Keratinocyte (primary cell): ENCODE measurements at regions not wholly inside any gene's neighbourhood (a gene's known extent, or its start where the extent isn't known, plus 50 kb on each side); places are given as distances from the start of the nearest gene placed in this dataset.

ENCODE experiments used
- DNase-seq: peaks from one replicate; pipeline ENCODE4 v3.0.0-alpha.2; 2011; ENCODE audit warnings: low read depth, missing footprints, low spot score
- FAIRE-seq: peaks from 2 replicates; lab custom pipeline; 2011; peaks lifted over from hg19 to GRCh38; lab: Jason Lieb, UNC
- H2AFZ ChIP-seq: 2 replicates; pipeline ENCODE4 v1.6.0; 2012; ENCODE audit warnings: low read length, control low read depth, inconsistent platforms; ENCODE audit not compliant: control insufficient read depth
- H3K27ac ChIP-seq: 2 replicates; pipeline ENCODE4 v1.5.1; 2011; ENCODE audit warnings: low read length; ENCODE audit not compliant: control insufficient read depth, insufficient read depth
- H3K27me3 ChIP-seq: 3 replicates; pipeline ENCODE4 v1.6.0; 2011; ENCODE audit warnings: low read length; ENCODE audit not compliant: control insufficient read depth, insufficient read depth; ENCODE audit errors: extremely low read depth
- H3K36me3 ChIP-seq, 2 experiments: 2 replicates in 1 of 2; 3 replicates in 1 of 2; pipeline ENCODE4 v1.5.1; 2011; ENCODE audit warnings: low read length in 2 of 2, mild to moderate bottlenecking in 1 of 2; ENCODE audit not compliant: control insufficient read depth in 2 of 2, insufficient read depth in 2 of 2; ENCODE audit errors: extremely low read depth in 1 of 2
- H3K4me1 ChIP-seq: 3 replicates; pipeline ENCODE4 v1.5.1; 2011; ENCODE audit warnings: low read length; ENCODE audit not compliant: control insufficient read depth, insufficient read depth; ENCODE audit errors: extremely low read depth
- H3K4me2 ChIP-seq: 3 replicates; pipeline ENCODE4 v1.6.0; 2011; ENCODE audit warnings: low read depth, low read length; ENCODE audit not compliant: control insufficient read depth, insufficient read depth; ENCODE audit errors: extremely low read depth
- H3K4me3 ChIP-seq, 3 experiments: fragments of 200-600 bp in 1 of 3; sonication (generic) in 1 of 3; 2 replicates in 2 of 3; 3 replicates in 1 of 3; pipeline ENCODE4 v1.5.1; 2011 to 2016; ENCODE audit warnings: low read length in 3 of 3, mild to moderate bottlenecking in 3 of 3, control low read depth in 2 of 3, inconsistent platforms in 1 of 3, low read depth in 1 of 3, mixed read lengths in 1 of 3, mixed run types in 1 of 3, moderate library complexity in 1 of 3; ENCODE audit not compliant: control insufficient read depth in 2 of 3, insufficient read depth in 2 of 3; ENCODE audit errors: extremely low read depth in 1 of 3
- H3K79me2 ChIP-seq: 2 replicates; pipeline ENCODE4 v1.6.0; 2012; ENCODE audit warnings: low read length; ENCODE audit not compliant: control insufficient read depth, insufficient read depth
- H3K9ac ChIP-seq: 3 replicates; pipeline ENCODE4 v1.6.0; 2011; ENCODE audit warnings: low read length; ENCODE audit not compliant: control insufficient read depth, insufficient read depth; ENCODE audit errors: extremely low read depth
- H3K9me1 ChIP-seq: 3 replicates; pipeline ENCODE4 v1.6.0; 2011; ENCODE audit warnings: low read length; ENCODE audit not compliant: control insufficient read depth, insufficient read depth; ENCODE audit errors: extremely low read depth
- H3K9me3 ChIP-seq: 2 replicates; pipeline ENCODE4 v1.5.1; 2012; ENCODE audit warnings: low read depth, low read length; ENCODE audit not compliant: control insufficient read depth
- H4K20me1 ChIP-seq: 3 replicates; pipeline ENCODE4 v1.6.0; 2011; ENCODE audit warnings: low read length; ENCODE audit not compliant: control insufficient read depth, insufficient read depth; ENCODE audit errors: extremely low read depth
- CTCF ChIP-seq, 3 experiments: IDR thresholded peaks in 1 of 3; conservative IDR thresholded peaks in 1 of 3; optimal IDR thresholded peaks in 1 of 3; 2 replicates in 2 of 3; 3 replicates in 1 of 3; pipeline versions ENCODE3 to v1.5.1; 2011; ENCODE audit warnings: low read length in 3 of 3, mild to moderate bottlenecking in 3 of 3, moderate library complexity in 2 of 3, control low read depth in 1 of 3, inconsistent platforms in 1 of 3; ENCODE audit not compliant: insufficient read depth in 2 of 3; ENCODE audit errors: extremely low read depth in 1 of 3
- EZH2 ChIP-seq: IDR thresholded peaks from one replicate; pipeline ENCODE4 v1.6.1; 2012; ENCODE audit warnings: inconsistent platforms, mild to moderate bottlenecking, low read length, moderate library complexity
- dilution Hi-C: fragments of 300-500 bp; cut with MboI; formaldehyde crosslinking; loops from one replicate; pipeline ENCODE4 v1.7.0; 2020; ENCODE audit warnings: low sequenced_read_pairs; ENCODE audit not compliant: extremely low pct_ligation_motif_present

- TF ChIP-seq EZH2 (no peak), CTCF (optimal IDR thresholded peaks at IDR 0.05 in 1 of 3, IDR thresholded peaks at IDR 0.05 in 1 of 3, conservative IDR thresholded peaks at IDR 0.05 in 1 of 3; ENCODE audit: extremely low read depth in 1 of 3, insufficient read depth in 2 of 3, low read length in 3 of 3) (no peak)
- DNase-seq, result no peak
- dilution Hi-C loops, result no loop called here
Observed at GRCh38 chr13:34776390-34776981, 165.6 kb upstream of the NBEA start.

GRCh38 chr13:34777089-34777913, 164.8 kb upstream of the NBEA start:
- Histone ChIP-seq H3K4me1 (no peaks in the 10 kb centered on the region), H3K27me3 (no peaks in the 10 kb centered on the region)
- dilution Hi-C loops, result no loop called here

More at GRCh38 chr13:34776390-34776981, 165.6 kb upstream of the NBEA start:
- no peak overlapping the region for H3K4me3 ChIP-seq
- H3K9me1 ChIP-seq, result no peaks in the 10 kb centered on the region
- H3K9ac ChIP-seq, result no peak overlapping the region
- no peaks in the 10 kb centered on the region for H3K36me3 ChIP-seq
- no peak overlapping the region for H2AFZ ChIP-seq
- no peak overlapping the region for H3K27ac ChIP-seq
- no peaks in the 10 kb centered on the region for H3K9me3 ChIP-seq
- FAIRE-seq, result no peak
- H3K4me1 ChIP-seq, result no peaks in the 10 kb centered on the region
- H3K79me2 ChIP-seq, result no peaks in the 10 kb centered on the region
- H4K20me1 ChIP-seq, result no peaks in the 10 kb centered on the region
- H3K27me3 ChIP-seq, result no peaks in the 10 kb centered on the region
- H3K4me2 ChIP-seq, result no peak overlapping the region

More at GRCh38 chr13:34777089-34777913, 164.8 kb upstream of the NBEA start:
- Histone ChIP-seq H2AFZ (no peak overlapping the region), H3K79me2 (no peaks in the 10 kb centered on the region), H3K27ac (no peak overlapping the region), H3K9me1 (no peaks in the 10 kb centered on the region), H3K4me2 (no peak overlapping the region), H3K9me3 (no peaks in the 10 kb centered on the region), H3K36me3 (no peaks in the 10 kb centered on the region), H3K4me3 (no peak overlapping the region), H4K20me1 (no peaks in the 10 kb centered on the region), H3K9ac (no peak overlapping the region)
- FAIRE-seq (no peak), DNase-seq (no peak)
- TF ChIP-seq CTCF (optimal IDR thresholded peaks at IDR 0.05 in 1 of 3, IDR thresholded peaks at IDR 0.05 in 1 of 3, conservative IDR thresholded peaks at IDR 0.05 in 1 of 3; ENCODE audit: extremely low read depth in 1 of 3, insufficient read depth in 2 of 3, low read length in 3 of 3), result no peak
- TF ChIP-seq EZH2, result no peak
